Right renal pelvis (tissue), 4 donors: ENCODE measurements at regions not wholly inside any gene's neighbourhood (a gene's known extent, or its start where the extent isn't known, plus 50 kb on each side); places are given as distances from the start of the nearest gene placed in this dataset.
"Not testable (repeated sequence)": the region's sequence is repeated elsewhere in the genome, so short reads cannot be mapped to it uniquely, and the experiment has no call there.

Experiments
- DNase-seq, 4 donors: peaks; one replicate each; pipeline ENCODE4 v3.0.0-alpha.2; 2013; ENCODE audit warnings: low read depth in 4 of 4, low spot score in 3 of 4, missing footprints in 1 of 4

DNA sequence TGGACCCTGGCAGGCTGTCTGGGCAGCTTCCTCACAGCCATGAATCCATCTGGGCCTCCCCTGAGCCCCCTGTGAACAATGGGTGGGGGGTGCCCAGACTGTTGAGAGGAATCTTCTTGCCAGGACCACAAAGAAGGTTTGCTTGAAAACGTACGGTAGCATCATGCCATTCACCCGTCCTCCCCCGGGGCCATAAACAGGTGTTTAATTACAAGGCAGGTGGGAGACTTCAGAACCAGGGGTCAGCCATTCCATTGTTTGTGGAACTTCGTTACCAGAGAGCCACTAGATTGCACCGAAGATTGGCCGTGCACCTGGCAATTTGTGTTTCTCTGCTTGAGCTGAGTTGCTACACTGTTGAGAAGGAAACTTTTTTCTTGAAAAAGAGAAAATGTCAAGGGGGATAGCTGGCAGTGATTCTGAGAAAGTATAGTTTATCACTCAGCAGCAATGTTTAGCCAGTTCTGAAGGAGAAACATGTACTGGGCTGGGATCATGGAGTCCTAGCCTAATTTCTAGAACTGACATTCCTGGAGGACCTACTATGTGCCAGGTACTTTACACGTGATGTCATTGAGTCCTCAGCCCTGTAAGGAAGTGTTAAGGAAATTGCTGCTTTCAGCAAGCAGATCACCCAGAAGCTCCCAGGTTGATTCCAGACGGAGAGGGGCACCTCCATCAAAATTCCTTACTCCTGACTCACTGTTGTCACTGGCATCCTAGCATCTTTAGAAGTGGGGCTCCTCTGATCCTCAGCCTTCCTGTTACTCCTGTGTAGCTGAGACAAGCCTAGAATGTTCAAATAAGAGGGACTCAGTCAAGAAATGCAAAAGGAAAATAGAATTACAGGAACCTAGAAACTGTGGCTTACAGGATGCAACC, 103.8 kb upstream of the UBE2E1 start:
- no peak for DNase-seq

DNA sequence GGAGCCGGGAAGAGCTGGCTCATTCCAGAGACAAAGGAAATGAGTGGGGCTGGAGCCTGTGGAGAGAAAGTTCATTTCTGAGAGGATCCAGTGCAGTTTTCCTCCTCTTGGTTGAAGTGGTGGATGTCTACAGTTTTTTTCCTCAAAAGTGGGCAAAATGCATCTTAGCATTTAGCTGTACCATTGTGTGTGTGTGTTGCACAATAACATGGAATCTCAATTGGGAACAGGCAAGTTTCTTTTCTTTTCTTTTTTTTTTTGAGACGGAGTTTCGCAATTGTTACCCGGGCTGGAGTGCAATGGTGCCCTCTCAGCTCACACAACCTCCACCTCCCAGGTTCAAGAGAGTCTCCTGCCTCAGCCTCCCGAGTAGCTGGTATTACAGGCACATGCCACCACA, 101.5 kb upstream of the UBE2E1 start:
- no peak for DNase-seq

DNA sequence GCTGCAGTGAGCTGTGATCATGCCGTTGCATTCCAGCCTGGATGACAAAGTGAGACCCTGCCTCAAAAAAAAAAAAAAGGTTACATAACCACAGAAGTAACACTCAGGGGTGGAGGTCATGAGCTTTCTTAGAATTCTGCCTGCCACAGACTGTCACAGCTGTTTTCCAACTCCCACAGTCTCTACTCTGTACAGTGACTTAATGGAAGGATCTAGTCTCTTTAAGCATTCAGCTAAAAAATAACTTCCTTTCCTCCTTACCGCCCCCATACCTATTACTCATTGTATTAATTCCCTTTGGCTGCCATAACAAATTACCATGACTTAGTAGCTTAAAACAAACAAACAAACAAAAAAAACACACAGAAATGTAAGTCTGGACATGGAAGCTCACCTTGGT, 99.6 kb upstream of the UBE2E1 start:
- no peak for DNase-seq

DNA sequence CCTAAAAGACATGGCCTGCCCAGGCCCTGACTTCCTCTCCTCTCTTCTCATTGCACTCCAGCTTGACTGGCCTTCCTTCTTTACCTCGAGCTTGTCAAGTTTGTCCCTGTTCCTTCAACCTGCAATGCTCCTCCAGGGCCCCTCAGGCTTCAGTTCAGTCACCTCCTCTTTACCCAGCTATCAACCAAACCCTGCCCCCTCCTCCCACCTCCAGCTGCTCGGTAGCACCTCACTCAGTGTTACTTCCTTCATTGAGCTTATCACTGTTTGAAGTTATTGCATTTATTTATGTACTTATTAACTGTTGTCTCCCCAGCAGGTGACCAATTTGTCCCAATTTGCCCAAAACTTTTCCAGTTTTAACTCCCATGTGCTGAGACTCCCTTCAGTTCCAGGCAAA, 95.8 kb upstream of the UBE2E1 start:
- no peak for DNase-seq

DNA sequence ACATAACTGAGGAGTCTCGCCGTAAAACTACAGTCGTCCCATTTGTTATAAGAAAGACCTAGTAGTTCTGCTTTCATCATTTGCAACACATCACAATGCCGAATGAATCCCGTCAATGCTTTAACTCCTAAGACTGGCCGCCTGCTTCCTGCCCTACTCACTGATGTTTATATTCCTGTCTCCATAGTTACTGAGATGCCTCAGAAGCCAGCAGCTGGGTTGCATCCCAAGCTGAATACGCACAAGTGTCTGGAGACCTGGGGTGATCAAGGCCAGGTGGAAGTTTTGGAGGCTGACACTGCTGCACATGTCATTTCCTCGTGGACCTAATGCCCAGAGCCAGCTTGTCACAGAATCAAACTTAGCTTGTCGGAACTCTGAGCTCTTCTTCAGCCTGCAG, 95.2 kb upstream of the UBE2E1 start:
- DNase-seq: peak in 2 of 4 donors; percentile 72 to 73

DNA sequence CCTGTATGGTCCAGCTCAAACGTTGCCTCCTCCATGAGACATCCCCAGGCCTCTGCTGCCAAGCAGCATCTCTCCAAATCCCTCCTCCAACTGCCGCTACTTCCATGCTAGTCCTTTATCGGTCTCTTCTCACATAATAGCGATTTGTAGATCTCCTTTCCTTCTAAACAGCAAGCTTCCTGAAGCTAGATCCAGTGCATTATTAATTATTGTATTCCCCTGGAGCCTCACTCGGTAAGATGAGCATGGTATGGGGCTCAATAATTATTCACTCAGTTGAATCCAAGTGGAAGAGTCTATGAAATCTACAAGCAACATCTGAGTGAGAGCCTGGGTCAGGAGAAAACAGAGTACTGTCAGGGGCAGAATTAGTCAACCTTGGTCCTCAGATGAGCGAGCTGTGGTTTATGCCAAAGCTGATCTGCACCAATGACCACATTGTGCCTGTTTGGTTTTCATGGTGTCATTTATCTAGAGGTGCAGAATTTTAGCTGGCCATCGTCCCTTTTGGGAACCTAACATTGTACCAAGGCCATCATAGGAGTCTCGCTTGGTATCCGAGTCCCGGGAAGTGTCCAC, 93.8 kb upstream of the UBE2E1 start:
- DNase-seq: no peak

DNA sequence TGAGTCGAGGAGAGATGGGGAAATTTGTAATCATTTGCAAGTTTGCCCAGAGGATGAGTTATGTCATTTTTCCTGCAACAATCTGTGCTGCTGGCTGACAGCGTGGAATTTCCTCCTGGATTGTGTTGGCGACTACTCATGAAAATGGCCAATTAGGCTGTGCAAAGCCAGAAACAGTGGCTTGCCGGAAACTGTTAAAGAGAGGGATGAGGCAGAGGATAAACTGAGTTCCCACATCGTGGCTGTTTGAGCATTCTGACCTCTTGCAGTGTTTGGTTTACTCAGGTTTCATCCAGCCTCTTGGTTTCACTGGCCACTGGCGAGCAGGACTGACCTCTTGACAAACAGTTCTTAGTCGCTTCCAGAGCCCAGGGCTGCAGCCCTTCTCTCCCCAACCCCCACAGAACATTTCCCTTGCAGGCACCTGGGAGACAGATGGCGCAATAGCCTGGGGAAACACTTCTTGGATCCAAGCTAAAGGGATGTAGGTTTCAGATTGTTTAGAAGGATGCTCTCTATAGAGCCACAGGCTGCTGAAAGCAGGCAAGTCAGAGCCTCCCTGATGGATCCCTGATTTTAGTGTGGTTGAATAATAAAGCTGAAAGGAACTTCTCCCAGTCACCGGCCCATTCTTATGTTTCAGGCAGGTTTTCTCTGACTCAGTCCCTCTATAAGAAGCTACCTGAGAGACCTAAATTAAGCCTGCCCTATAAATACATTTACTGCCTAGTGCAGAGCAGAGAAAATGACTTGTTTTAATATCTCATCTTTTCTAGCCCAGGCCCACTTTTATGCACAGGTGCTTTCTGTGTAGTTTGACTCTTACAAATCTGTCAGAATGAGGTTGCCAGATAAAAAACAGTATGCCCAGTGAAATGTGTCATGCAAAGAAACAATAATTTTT, 92.8 kb upstream of the UBE2E1 start:
- DNase-seq: peak in 1 of 4 donors; percentile 29

DNA sequence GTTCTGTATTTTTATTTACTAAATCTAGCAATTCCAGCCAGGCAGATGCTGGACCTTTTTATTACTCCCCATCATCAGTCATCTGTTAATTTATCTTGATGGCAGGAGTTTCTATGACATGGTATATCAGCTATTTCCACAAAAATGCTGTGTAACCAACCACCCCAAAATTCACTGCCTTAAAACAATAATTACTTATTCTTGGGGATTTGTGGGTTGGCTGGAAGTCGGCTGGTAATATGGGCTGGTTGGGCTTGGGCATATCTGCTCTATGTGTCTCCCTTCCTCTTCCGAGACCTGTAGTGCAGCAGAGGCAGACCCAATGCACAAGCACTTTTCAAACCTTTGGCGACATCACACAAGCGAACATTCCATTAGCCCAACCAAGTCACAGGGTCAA, 92.1 kb upstream of the UBE2E1 start:
- DNase-seq: no peak

DNA sequence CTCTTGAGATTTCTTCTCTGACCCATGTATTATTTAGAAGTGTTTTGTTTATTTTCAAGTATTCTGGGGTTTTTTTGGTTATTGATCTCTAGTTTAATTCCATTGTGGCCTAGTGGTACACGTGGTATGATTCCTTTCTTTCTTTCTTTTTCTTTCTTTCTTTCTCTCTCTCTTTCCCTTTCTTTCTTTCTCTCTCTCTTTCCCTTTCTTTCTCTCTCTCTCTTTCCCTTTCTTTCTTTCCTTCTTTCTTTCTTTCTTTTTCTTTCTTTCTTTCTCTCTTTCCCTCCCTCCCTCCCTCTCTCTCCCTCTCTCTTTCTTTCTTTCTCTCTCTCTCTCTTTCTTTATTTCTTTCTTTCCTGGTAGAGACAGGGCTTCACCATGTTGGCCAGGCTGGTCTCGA, 85.7 kb upstream of the UBE2E1 start:
- no peak for DNase-seq

DNA sequence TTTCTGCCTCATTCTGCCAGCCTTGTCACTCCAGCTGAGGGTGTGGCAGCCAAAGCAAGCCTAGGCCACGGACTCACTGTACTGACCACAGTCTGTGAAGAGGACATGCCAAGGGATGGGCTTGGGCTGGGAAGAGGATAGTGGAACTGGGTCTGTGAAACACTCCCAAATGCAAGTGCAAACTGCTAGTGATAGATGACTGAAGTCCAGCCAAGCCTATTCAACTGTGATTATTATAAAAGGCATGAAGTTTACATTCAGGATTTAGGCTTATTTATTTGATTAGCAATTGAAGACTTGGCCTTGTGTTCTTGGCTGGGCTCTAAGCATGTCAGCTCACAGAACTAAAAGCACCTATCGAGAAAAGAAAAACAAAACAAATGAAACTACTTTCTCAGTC, 84.9 kb upstream of the UBE2E1 start:
- DNase-seq: no peak

DNA sequence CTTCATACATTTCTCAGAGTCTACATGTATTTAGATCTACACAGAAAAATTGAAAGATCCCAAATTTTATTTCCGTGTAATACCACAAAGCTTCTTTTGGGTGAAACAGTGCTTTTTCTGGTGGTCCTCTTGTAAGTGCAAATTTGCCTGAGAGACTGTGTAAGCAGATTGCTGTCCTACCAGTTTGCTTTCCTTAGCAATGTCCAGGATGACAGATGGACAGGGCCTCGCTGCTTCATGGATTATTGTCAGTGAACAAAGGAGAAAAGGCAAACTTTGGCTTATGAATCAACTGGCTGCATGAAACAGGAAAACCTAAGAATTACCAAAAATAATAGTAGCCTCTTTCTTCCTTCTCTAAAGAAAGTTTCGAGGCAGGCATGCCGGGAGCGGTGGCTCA, 82.6 kb upstream of the UBE2E1 start:
- no peak for DNase-seq

DNA sequence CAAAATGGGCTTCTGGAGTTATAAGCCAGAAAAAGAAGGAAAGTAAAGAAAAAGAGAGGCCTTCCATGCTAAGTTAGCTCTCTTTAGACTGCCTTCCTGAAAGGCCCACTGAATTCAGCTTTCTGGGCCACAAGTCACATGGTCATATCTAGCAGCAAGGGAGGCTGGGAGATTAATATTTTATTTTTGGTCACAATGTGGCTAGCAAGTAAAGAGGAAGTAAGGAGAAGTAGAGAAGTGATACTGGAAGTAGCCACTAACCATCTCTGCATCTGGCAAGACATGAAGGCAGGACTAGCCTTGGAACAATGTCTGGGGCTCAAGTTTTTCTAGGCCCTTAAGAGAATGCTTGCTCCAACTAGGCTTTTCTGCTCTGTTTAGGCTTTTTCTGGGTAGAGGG, 81.8 kb upstream of the UBE2E1 start:
- no peak for DNase-seq

DNA sequence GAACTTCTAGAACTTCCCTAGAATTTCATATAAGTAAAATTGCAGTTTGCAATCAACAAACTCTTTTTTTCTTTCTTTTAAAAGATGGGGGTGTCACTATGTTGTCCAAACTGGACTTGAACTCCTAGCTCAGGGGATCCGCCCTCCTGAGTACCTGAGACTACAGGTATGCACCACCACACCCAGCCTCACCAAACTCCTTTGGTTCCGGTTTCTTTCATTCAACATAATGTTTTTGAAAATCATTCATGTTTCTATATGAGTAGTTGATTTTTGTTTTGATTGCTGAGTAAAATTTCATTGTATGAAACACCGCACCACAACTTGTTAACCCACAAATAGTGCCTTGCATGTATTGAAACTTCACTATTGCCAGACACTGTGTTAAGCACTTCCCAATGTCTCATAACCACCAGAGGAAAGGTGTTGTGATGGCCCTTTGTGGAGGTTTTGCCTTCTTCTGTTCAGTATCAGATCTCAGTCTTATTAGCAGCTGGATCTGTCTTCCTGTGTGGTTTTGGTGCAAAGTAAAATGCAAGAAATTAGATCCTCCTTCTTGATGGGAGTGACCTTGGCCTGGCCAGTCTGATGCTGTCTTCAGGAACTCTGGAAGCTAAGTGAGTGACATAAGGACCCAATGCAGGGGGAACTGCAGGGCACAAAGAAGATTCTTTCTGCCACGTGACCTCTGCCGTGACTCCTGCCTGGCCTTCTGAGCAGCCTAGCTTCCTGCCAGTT, 78.8 kb upstream of the UBE2E1 start:
- DNase-seq: no peak

DNA sequence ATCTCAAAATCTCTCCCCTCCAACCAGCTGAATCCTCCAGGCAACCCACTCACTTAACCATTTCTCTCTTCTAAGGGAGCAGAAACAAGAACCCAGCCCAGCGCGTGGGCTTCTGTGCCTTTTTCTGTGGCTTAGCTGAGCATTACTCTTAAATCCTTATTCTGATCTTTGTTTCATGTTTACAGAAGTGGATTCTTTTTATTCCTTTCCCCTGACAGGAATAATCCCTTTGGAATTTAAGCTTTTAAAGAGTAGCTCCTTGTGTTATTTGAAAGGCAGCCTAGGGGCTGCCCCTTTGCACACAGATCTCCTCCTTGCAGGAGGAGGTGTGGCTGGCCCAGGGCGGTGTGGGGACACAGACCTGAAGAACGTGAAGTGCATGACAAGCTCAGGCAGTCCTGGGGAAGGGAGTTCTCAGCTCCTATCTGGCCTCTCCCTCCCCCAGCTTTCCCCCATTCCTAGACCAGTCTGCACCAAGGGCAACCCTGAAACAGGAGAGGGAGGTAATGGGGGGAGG, 77.1 kb upstream of the UBE2E1 start:
- no peak for DNase-seq

DNA sequence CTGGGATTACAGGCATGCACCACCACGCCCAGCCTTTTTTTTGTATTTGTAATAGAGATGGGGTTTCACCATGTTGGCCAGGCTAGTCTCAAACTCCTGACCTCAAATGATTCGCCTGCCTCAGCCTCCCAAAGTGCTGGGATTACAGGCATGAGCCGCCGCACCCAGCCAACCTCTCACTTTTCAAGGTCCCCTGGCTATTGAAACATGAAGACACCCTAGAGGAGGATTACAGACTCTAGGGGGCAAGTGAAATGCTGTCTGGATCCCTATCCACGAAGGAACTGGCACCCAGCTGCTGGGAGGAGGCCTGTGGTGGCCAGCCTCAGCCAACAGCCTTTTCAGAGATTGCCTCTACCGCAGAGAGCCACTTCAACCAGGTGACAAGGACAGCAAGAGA, 76.4 kb upstream of the UBE2E1 start:
- DNase-seq: not testable (repeated sequence)

DNA sequence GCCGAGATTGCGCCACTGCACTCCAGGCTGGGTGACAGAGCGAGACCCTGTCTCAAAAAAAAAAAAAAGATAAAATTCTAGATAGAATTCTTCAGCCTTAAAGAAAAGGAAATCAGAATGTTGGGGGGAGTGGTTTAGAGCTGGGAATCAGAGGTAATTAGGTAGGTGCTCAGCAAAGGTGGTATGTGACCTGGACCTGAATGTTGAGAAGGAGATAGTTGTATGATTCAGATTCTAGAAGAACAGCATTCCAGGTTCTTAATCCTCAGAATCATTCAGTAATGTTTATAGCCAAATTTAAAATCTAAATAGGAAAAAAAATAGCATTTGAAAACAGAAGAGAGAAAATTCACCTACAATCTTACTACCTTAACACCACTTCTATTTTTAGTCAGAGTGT, 71.3 kb upstream of the UBE2E1 start:
- no peak for DNase-seq

DNA sequence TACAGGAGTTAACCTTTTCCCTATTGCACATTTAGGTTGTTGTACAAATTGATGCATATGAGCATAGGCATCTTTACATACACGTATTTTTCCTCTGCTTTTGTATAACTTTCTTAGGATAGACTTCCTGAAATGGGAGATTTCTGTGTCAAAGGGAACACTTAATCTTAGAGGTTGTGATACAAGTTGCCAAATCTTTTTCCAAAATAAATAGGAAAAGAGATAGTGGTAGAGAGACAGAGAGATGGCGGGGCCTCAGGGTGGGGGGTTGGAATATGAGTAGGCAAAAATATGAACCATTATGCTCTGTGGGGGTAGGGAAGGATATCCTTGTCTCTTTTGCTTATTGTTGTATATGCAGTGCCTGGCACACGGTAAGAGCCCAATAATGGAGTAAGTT, 70.7 kb upstream of the UBE2E1 start:
- no peak for DNase-seq

DNA sequence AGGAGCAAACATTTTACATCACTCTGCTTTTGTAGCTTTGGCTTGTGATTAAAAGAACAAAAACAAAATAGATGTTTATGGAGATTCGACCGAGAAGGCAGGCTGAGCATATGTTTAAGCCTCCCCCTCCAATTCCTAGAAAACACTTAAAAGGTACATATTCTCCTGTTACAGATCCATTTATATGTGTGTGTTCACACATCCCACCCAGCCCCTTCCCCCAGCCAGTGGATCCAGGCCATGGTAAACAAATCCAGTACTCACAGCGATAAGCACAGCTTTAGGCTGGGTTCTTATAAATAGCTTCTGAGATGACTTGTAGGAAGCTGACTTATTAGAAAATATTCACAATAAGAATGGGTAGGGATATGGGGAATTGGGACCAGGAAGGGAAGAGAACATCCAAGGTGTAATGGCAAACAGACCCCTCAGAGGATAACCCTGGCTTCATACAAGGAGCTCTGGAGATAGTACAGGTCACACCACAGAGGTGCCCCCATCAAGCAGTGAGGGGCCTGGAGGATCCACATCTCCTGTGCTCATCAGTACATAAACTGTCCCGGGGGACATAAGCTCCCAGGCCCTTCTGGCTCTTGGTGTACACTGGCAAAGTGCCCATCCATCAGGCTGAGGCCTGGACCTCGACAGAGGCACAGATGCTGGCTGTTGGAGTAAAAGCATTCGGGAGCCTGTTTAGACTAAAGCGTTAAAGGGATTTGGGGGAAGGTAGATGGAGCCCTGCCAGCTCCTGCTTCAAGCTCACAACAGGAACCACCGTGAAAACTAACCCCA, 70.0 kb upstream of the UBE2E1 start:
- DNase-seq: no peak

DNA sequence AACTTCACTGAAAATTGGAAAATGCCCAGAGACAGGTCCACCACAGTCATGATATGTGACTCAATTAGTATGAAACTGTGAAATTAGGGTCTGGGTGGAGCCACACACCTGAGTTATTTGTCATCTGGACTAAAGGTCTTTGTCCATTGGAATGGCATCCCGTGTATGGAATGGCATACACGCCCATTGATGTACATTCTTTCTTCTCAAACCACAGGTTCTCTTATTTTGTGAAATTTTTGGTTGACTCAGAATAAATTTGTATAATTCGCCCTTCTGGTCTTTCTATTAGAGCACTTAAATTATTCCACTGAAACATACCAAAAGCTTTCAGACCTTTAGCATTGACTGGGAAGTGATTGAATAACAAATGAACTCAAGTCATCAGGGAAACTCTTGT, 66.8 kb upstream of the UBE2E1 start:
- DNase-seq: no peak

DNA sequence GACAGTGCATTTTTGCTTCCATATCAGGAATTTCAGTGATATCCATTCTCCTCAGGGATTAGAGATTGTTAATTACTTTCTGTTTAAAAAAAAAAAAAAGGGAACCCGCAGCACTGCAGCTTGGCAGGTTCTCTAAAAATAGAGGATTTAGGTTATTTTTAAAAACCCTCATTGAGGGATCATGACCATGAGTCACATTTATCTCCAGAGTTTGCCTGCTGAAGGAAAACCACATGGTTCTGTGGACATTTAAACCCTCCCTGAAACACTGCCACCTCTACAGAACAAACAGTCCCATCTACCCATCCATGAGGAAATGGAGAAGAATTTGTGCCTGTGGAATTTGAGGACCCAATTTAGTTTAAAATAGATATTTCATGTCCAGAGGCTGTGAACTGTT, 66.2 kb upstream of the UBE2E1 start:
- DNase-seq: no peak
